ENCODE measurements at regions not wholly inside any gene's neighbourhood (a gene's known extent, or its start where the extent isn't known, plus 50 kb on each side); places are given as distances from the start of the nearest gene placed in this dataset.

GRCh38 chr14:98296895-98297294 lies 975.1 kb downstream of the BCL11B start:
- Histone ChIP-seq H3K4me2 (no peak overlapping the region), H4K20me1 (ENCODE audit: insufficient read depth) (no peaks in the 10 kb centered on the region), H3K4me1 (ENCODE audit: control insufficient read depth in 1 of 2, insufficient read depth in 2 of 2, low read depth in 1 of 2, low read length in 1 of 2) (no peaks in the 10 kb centered on the region), H3K27me3 (ENCODE audit: insufficient read depth) (no peaks in the 10 kb centered on the region), H3K79me2 (ENCODE audit: insufficient read depth) (no peaks in the 10 kb centered on the region), H3K9me3 (no peaks in the 10 kb centered on the region), H3K27ac (ENCODE audit: low read depth in 2 of 2, low read length in 1 of 2) (no peak overlapping the region), H3K9me2 (no peaks in the 10 kb centered on the region), H3F3A (replicated peaks; ENCODE audit: insufficient read depth) (no peaks in the 10 kb centered on the region), H3K9ac (no peak overlapping the region), H3K36me3 (replicated peaks in 1 of 2; ENCODE audit: control insufficient read depth in 1 of 2, insufficient read depth in 2 of 2, low read length in 1 of 2) (no peaks in the 10 kb centered on the region), H2AFZ (ENCODE audit: low read depth) (no peak overlapping the region), H3K4me3 (ENCODE audit: low read depth in 2 of 2, low read length in 1 of 2) (no peak overlapping the region)
- TF ChIP-seq RXRA (IDR thresholded peaks at IDR 0.05; ENCODE audit: borderline replicate concordance, low read depth): no peak
- TF ChIP-seq NRF1 (IDR thresholded peaks at IDR 0.05; ENCODE audit: low read depth, low read length): no peak
- TF ChIP-seq, protein P1, sequence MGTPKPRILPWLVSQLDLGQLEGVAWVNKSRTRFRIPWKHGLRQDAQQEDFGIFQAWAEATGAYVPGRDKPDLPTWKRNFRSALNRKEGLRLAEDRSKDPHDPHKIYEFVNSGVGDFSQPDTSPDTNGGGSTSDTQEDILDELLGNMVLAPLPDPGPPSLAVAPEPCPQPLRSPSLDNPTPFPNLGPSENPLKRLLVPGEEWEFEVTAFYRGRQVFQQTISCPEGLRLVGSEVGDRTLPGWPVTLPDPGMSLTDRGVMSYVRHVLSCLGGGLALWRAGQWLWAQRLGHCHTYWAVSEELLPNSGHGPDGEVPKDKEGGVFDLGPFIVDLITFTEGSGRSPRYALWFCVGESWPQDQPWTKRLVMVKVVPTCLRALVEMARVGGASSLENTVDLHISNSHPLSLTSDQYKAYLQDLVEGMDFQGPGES (IDR thresholded peaks at IDR 0.05; ENCODE audit: low read depth, low read length): no peak
- no peak for TF ChIP-seq EZH2phosphoT487 (IDR thresholded peaks at IDR 0.05; ENCODE audit: borderline replicate concordance, low read depth)
- no peak for TF ChIP-seq FOSL2 (IDR thresholded peaks at IDR 0.05; ENCODE audit: borderline replicate concordance, low read depth)
- no peak for TF ChIP-seq YY1 (IDR thresholded peaks at IDR 0.05; ENCODE audit: low read depth)
- TF ChIP-seq FOXJ3 (CRISPR knock-in tag; IDR thresholded peaks at IDR 0.05): no peak
- TF ChIP-seq MEF2A (IDR thresholded peaks at IDR 0.05; ENCODE audit: borderline replicate concordance, low read depth): no peak
- no peak for TF ChIP-seq ELF1 (IDR thresholded peaks at IDR 0.05)
- DNase-seq: no peak
- ChIA-PET CTCF (no interaction called here), POLR2A (no interaction called here)
- 0% methylated on average over 5 of the region's 7 CpGs for WGBS (ENCODE audit: low lambda C conversion rate)

DNA sequence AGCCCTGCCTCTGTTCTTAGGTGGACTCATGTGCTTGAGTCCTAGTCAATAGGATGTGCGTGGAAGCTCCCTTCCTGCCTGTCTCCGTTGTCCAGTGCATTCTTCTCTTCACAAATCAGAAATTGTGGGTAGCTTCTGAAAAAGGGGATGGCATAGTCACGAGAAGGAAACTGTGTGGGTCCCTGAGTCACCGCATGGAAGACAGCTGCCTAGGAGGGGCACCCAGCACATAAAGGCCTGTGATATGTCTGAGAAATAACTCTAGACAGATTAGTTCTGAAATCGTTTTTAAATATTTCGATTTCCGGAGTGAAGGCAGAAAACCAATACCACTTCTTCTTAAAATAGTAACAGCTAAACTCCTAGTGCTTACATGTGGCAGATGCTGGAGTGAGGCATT lies 974.4 kb downstream of the BCL11B start:
- H3K4me1 ChIP-seq (ENCODE audit: control insufficient read depth in 1 of 2, insufficient read depth in 2 of 2, low read depth in 1 of 2, low read length in 1 of 2): no peaks in the 10 kb centered on the region
- no peak overlapping the region for H3K4me3 ChIP-seq (ENCODE audit: low read depth in 2 of 2, low read length in 1 of 2)
- H4K20me1 ChIP-seq (ENCODE audit: insufficient read depth): no peaks in the 10 kb centered on the region
- 9% methylated on average over 7 of the region's 7 CpGs for WGBS (ENCODE audit: low lambda C conversion rate)
- H3K27ac ChIP-seq (ENCODE audit: low read depth in 2 of 2, low read length in 1 of 2): no peak overlapping the region
- POLR2A ChIA-PET: no interaction called here
- no peaks in the 10 kb centered on the region for H3K9me2 ChIP-seq
- H3K9me3 ChIP-seq: no peaks in the 10 kb centered on the region
- no peaks in the 10 kb centered on the region for H3F3A ChIP-seq (replicated peaks; ENCODE audit: insufficient read depth)
- no peak overlapping the region for H2AFZ ChIP-seq (ENCODE audit: low read depth)
- H3K36me3 ChIP-seq (replicated peaks in 1 of 2; ENCODE audit: control insufficient read depth in 1 of 2, insufficient read depth in 2 of 2, low read length in 1 of 2): no peaks in the 10 kb centered on the region
- TF ChIP-seq TAF1 (IDR thresholded peaks at IDR 0.05; ENCODE audit: borderline replicate concordance, low read depth, low read length) (no peak), JUND (IDR thresholded peaks at IDR 0.05) (no peak)
- CTCF ChIA-PET: no interaction called here
- no peaks in the 10 kb centered on the region for H3K27me3 ChIP-seq (ENCODE audit: insufficient read depth)
- no peak for DNase-seq
- no peaks in the 10 kb centered on the region for H3K79me2 ChIP-seq (ENCODE audit: insufficient read depth)
- no peak overlapping the region for H3K9ac ChIP-seq
- H3K4me2 ChIP-seq: no peak overlapping the region

DNA sequence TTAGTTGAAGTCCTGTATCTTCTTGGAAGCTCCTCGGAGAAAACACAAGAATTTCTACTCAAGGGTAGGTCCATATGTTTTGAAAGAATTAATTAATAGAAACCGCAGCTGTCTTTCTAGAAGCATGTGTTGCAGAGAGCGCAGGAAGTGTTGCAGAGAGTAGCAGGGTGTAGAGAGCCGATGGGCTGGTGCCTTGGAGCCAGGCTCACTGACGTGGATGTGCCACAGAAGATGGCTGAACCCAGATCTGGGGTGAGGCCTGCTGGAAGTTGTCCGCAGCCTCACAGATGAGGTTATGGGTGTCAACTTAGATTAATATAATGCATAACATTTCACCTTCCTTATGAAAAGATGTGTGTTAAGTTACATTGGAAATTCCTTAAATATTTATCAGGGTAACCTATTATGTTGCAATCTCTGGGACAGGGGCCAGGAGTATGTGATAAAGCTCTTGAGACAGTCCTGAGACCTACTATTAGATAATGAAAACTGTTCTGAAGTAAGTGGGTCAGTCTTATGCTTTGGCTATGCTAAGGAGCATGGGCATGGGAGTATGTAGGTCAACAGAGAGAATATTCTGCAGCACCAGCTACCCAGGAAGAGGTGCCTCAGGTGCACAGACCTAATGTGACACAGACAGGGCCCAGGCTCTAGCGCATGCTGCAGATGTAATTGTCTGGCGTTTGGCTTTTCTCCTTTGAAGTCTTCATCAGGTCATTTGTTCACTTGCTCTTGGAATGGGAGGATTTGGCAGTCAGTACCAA lies 973.3 kb downstream of the BCL11B start:
- Histone ChIP-seq H3K27me3 (ENCODE audit: insufficient read depth) (no peaks in the 10 kb centered on the region), H3K4me1 (ENCODE audit: control insufficient read depth in 1 of 2, insufficient read depth in 2 of 2, low read depth in 1 of 2, low read length in 1 of 2) (no peaks in the 10 kb centered on the region), H3K9me3 (no peaks in the 10 kb centered on the region), H3K4me3 (ENCODE audit: low read depth in 2 of 2, low read length in 1 of 2) (no peak overlapping the region), H3K9ac (no peak overlapping the region), H3K9me2 (no peaks in the 10 kb centered on the region), H3K36me3 (replicated peaks in 1 of 2; ENCODE audit: control insufficient read depth in 1 of 2, insufficient read depth in 2 of 2, low read length in 1 of 2) (no peaks in the 10 kb centered on the region), H4K20me1 (ENCODE audit: insufficient read depth) (no peaks in the 10 kb centered on the region), H3K4me2 (no peak overlapping the region), H3K27ac (ENCODE audit: low read depth in 2 of 2, low read length in 1 of 2) (no peak overlapping the region), H2AFZ (ENCODE audit: low read depth) (no peak overlapping the region), H3F3A (replicated peaks; ENCODE audit: insufficient read depth) (no peaks in the 10 kb centered on the region), H3K79me2 (ENCODE audit: insufficient read depth) (no peaks in the 10 kb centered on the region)
- WGBS (ENCODE audit: low lambda C conversion rate): 2% methylated on average over 7 of the region's 8 CpGs
- TF ChIP-seq SMC3 (IDR thresholded peaks at IDR 0.05; ENCODE audit: low read depth, low read length) (no peak), PBX3 (IDR thresholded peaks at IDR 0.05) (no peak), FOXM1 (IDR thresholded peaks at IDR 0.05; ENCODE audit: low read depth) (no peak), FOSL2 (IDR thresholded peaks at IDR 0.05; ENCODE audit: borderline replicate concordance, low read depth) (no peak), CHD2 (IDR thresholded peaks at IDR 0.05; ENCODE audit: low read length, partially characterized antibody) (no peak), FOXJ3 (CRISPR knock-in tag; IDR thresholded peaks at IDR 0.05) (no peak), ELF1 (IDR thresholded peaks at IDR 0.05) (no peak), TEAD4 (IDR thresholded peaks at IDR 0.05; ENCODE audit: borderline replicate concordance, insufficient read depth) (no peak)
- TF ChIP-seq, protein P2, sequence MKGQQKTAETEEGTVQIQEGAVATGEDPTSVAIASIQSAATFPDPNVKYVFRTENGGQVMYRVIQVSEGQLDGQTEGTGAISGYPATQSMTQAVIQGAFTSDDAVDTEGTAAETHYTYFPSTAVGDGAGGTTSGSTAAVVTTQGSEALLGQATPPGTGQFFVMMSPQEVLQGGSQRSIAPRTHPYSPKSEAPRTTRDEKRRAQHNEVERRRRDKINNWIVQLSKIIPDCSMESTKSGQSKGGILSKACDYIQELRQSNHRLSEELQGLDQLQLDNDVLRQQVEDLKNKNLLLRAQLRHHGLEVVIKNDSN (IDR thresholded peaks at IDR 0.05; ENCODE audit: borderline replicate concordance, low read depth): no peak
- TF ChIP-seq, protein P3, sequence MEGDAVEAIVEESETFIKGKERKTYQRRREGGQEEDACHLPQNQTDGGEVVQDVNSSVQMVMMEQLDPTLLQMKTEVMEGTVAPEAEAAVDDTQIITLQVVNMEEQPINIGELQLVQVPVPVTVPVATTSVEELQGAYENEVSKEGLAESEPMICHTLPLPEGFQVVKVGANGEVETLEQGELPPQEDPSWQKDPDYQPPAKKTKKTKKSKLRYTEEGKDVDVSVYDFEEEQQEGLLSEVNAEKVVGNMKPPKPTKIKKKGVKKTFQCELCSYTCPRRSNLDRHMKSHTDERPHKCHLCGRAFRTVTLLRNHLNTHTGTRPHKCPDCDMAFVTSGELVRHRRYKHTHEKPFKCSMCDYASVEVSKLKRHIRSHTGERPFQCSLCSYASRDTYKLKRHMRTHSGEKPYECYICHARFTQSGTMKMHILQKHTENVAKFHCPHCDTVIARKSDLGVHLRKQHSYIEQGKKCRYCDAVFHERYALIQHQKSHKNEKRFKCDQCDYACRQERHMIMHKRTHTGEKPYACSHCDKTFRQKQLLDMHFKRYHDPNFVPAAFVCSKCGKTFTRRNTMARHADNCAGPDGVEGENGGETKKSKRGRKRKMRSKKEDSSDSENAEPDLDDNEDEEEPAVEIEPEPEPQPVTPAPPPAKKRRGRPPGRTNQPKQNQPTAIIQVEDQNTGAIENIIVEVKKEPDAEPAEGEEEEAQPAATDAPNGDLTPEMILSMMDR (IDR thresholded peaks at IDR 0.05): no peak
- DNase-seq: no peak
- ChIA-PET POLR2A (no interaction called here), CTCF (no interaction called here)

Data from SK-N-SH (cell line).